Liver (tissue), 8 donors: ENCODE measurements at regions not wholly inside any gene's neighbourhood (a gene's known extent, or its start where the extent isn't known, plus 50 kb on each side); places are given as distances from the start of the nearest gene placed in this dataset.

Experiments
- DNase-seq: peaks from one replicate; pipeline ENCODE4 v3.0.0-alpha.2; 2017; ENCODE audit warnings: low spot score
- H3K27ac ChIP-seq, 2 donors: one replicate each; pipeline ENCODE4 v1.7.0; 2013; ENCODE audit warnings: inconsistent platforms in 2 of 2, low read length in 2 of 2, control low read depth in 1 of 2, low read depth in 1 of 2, mild to moderate bottlenecking in 1 of 2
- H3K27me3 ChIP-seq, 4 donors: one replicate each; pipeline versions ENCODE4 v1.6.1 to v1.7.0; 2013; ENCODE audit warnings: low read length in 3 of 4, inconsistent platforms in 1 of 4, mild to moderate bottlenecking in 1 of 4, moderate library complexity in 1 of 4; ENCODE audit not compliant: control insufficient read depth in 4 of 4, insufficient read depth in 4 of 4
- H3K36me3 ChIP-seq, 4 donors: one replicate each; pipeline versions ENCODE4 v1.6.1 to v1.7.0; 2013; ENCODE audit warnings: low read length in 3 of 4, mild to moderate bottlenecking in 3 of 4, low read depth in 1 of 4, moderate library complexity in 1 of 4; ENCODE audit not compliant: control insufficient read depth in 4 of 4, insufficient read depth in 3 of 4
- H3K4me1 ChIP-seq, 4 donors: one replicate each; pipeline versions ENCODE4 v1.6.1 to v1.7.0; 2013; ENCODE audit warnings: low read length in 3 of 4, mild to moderate bottlenecking in 3 of 4, moderate library complexity in 1 of 4; ENCODE audit not compliant: control insufficient read depth in 4 of 4, insufficient read depth in 4 of 4
- H3K4me3 ChIP-seq, 3 donors: one replicate each; pipeline versions ENCODE4 v1.6.1 to v1.7.0; 2013; ENCODE audit warnings: low read length in 3 of 3, control low read depth in 1 of 3, low read depth in 1 of 3, mild to moderate bottlenecking in 1 of 3
- H3K9ac ChIP-seq, 2 donors: one replicate each; pipeline ENCODE4 v1.7.0; 2013; ENCODE audit warnings: low read length in 2 of 2, mild to moderate bottlenecking in 2 of 2, moderate library complexity in 2 of 2, control low read depth in 1 of 2, low read depth in 1 of 2
- H3K9me3 ChIP-seq, 4 donors: one replicate each; pipeline versions ENCODE4 v1.6.1 to v1.7.0; 2013; ENCODE audit warnings: low read length in 3 of 4; ENCODE audit not compliant: control insufficient read depth in 4 of 4
- EGR1 ChIP-seq, 2 donors: IDR thresholded peaks; 2 replicates each; pipeline ENCODE4 v1.6.1; 2016 to 2018; ENCODE audit warnings: antibody characterized with exemption in 2 of 2, low read depth in 2 of 2
- FOXA1 ChIP-seq: IDR thresholded peaks from 2 replicates; pipeline ENCODE4 v1.6.1; 2016; ENCODE audit warnings: antibody characterized with exemption
- FOXA2 ChIP-seq: IDR thresholded peaks from 2 replicates; pipeline ENCODE4 v1.6.1; 2016; ENCODE audit warnings: antibody characterized with exemption
- GABPA ChIP-seq, 2 donors: IDR thresholded peaks in 1 of 2; conservative IDR thresholded peaks in 1 of 2; 2 replicates each; pipeline ENCODE4 v1.6.1; 2016; ENCODE audit warnings: antibody characterized with exemption in 2 of 2, mild to moderate bottlenecking in 1 of 2, moderate library complexity in 1 of 2
- HNF4A ChIP-seq, 2 donors: conservative IDR thresholded peaks; 2 replicates each; pipeline ENCODE4 v1.6.1; 2016; ENCODE audit warnings: antibody characterized with exemption in 2 of 2, mild to moderate bottlenecking in 2 of 2
- HNF4G ChIP-seq: IDR thresholded peaks from 2 replicates; pipeline ENCODE4 v1.6.1; 2016; ENCODE audit warnings: antibody characterized with exemption
- JUND ChIP-seq, 2 donors: IDR thresholded peaks; 2 replicates each; pipeline ENCODE4 v1.6.1; 2016; ENCODE audit warnings: antibody characterized with exemption in 2 of 2
- MAX ChIP-seq: IDR thresholded peaks from 2 replicates; pipeline ENCODE4 v1.6.1; 2016; ENCODE audit warnings: antibody characterized with exemption
- RAD21 ChIP-seq, 2 donors: IDR thresholded peaks; 2 replicates each; pipeline ENCODE4 v1.6.1; 2016; ENCODE audit warnings: antibody characterized with exemption in 2 of 2, mild to moderate bottlenecking in 2 of 2
- RXRA ChIP-seq, 2 donors: IDR thresholded peaks; 2 replicates each; pipeline ENCODE4 v1.6.1; 2017 to 2018; ENCODE audit warnings: antibody characterized with exemption in 2 of 2, mild to moderate bottlenecking in 1 of 2
- SP1 ChIP-seq: IDR thresholded peaks from 2 replicates; pipeline ENCODE4 v1.6.1; 2018; ENCODE audit warnings: antibody characterized with exemption, mild to moderate bottlenecking
- TAF1 ChIP-seq: conservative IDR thresholded peaks from 2 replicates; pipeline ENCODE4 v1.6.1; 2016; ENCODE audit warnings: antibody characterized with exemption, mild to moderate bottlenecking
- YY1 ChIP-seq: IDR thresholded peaks from 2 replicates; pipeline ENCODE4 v1.6.1; 2016; ENCODE audit warnings: antibody characterized with exemption, mild to moderate bottlenecking
- ZBTB33 ChIP-seq: IDR thresholded peaks from 2 replicates; pipeline ENCODE4 v1.6.1; 2016; ENCODE audit warnings: antibody characterized with exemption
- WGBS: extraction: QIAGEN DNeasy Blood & Tissue Kit; methylation state at CpG from one replicate; pipeline ENCODE4 v1.1.7; 2013; 5-methylcytosine and 5-hydroxymethylcytosine counted together
- TF ChIP-seq, protein P1 (sequence below): fragments of 150-350 bp; IDR thresholded peaks from 2 replicates; pipeline ENCODE4 v1.5.1; 2017; ENCODE audit warnings: improper control_type of control experiment, low read depth, low read length; ENCODE audit not compliant: missing input control
- TF ChIP-seq, protein P2 (sequence below): IDR thresholded peaks from 2 replicates; pipeline ENCODE4 v1.6.1; 2016; ENCODE audit warnings: antibody characterized with exemption
- donor health status: healthy.
- donor health status: healthy.
- donor health status: healthy.
- donor health status: healthy.
- donor health status: healthy.

- Histone ChIP-seq H3K27ac (no peak overlapping the region), H3K4me3 (no peak overlapping the region), H3K27me3 (peaks cover 0 to 5% (median 0%) of the 10 kb centered on the region in 4 donors), H3K9me3 (no peaks in the 10 kb centered on the region), H3K36me3 (no peaks in the 10 kb centered on the region), H3K9ac (no peak overlapping the region), H3K4me1 (no peaks in the 10 kb centered on the region)
- DNase-seq: no peak
- TF ChIP-seq YY1: no peak
- no peak for TF ChIP-seq HNF4A (conservative IDR thresholded peaks at IDR 0.05)
- no peak for TF ChIP-seq FOXA2
- TF ChIP-seq ZBTB33: no peak
- TF ChIP-seq TAF1: no peak
- no peak for TF ChIP-seq EGR1 (IDR thresholded peaks at IDR 0.05; ENCODE audit: low read depth in 2 of 2)
- no peak for TF ChIP-seq RAD21 (IDR thresholded peaks at IDR 0.05)
- no peak for TF ChIP-seq FOXA1
- TF ChIP-seq, protein P1, sequence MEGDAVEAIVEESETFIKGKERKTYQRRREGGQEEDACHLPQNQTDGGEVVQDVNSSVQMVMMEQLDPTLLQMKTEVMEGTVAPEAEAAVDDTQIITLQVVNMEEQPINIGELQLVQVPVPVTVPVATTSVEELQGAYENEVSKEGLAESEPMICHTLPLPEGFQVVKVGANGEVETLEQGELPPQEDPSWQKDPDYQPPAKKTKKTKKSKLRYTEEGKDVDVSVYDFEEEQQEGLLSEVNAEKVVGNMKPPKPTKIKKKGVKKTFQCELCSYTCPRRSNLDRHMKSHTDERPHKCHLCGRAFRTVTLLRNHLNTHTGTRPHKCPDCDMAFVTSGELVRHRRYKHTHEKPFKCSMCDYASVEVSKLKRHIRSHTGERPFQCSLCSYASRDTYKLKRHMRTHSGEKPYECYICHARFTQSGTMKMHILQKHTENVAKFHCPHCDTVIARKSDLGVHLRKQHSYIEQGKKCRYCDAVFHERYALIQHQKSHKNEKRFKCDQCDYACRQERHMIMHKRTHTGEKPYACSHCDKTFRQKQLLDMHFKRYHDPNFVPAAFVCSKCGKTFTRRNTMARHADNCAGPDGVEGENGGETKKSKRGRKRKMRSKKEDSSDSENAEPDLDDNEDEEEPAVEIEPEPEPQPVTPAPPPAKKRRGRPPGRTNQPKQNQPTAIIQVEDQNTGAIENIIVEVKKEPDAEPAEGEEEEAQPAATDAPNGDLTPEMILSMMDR: no peak
- no peak for TF ChIP-seq SP1
- TF ChIP-seq HNF4G: no peak
- TF ChIP-seq, protein P2, sequence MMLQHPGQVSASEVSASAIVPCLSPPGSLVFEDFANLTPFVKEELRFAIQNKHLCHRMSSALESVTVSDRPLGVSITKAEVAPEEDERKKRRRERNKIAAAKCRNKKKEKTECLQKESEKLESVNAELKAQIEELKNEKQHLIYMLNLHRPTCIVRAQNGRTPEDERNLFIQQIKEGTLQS: no peak
- TF ChIP-seq GABPA (IDR thresholded peaks at IDR 0.05 in 1 of 2, conservative IDR thresholded peaks at IDR 0.05 in 1 of 2): no peak
- TF ChIP-seq MAX: no peak
- no peak for TF ChIP-seq RXRA (IDR thresholded peaks at IDR 0.05)
- WGBS: 54% methylated on average over 3 of the region's 3 CpGs
Measured at GRCh38 chr9:3027210-3027609, 183.3 kb upstream of the PUM3 start.

GRCh38 chr9:3023449-3023848, 179.6 kb upstream of the PUM3 start:
- H3K36me3 ChIP-seq: no peaks in the 10 kb centered on the region
- H3K9me3 ChIP-seq: no peaks in the 10 kb centered on the region
- no peak overlapping the region for H3K9ac ChIP-seq
- TF ChIP-seq, protein P1: no peak
- TF ChIP-seq YY1 (no peak), HNF4G (no peak), RXRA (IDR thresholded peaks at IDR 0.05) (no peak), ZBTB33 (no peak), EGR1 (IDR thresholded peaks at IDR 0.05; ENCODE audit: low read depth in 2 of 2) (no peak), FOXA2 (no peak), JUND (IDR thresholded peaks at IDR 0.05) (no peak)
- TF ChIP-seq, protein P2: no peak
- peaks cover 0 to 5% (median 0%) of the 10 kb centered on the region in 4 donors for H3K27me3 ChIP-seq
- DNase-seq: no peak
- H3K4me1 ChIP-seq: no peaks in the 10 kb centered on the region
- 80% methylated on average over 3 of the region's 3 CpGs for WGBS
- H3K4me3 ChIP-seq: no peak overlapping the region
- no peak overlapping the region for H3K27ac ChIP-seq
